ENCODE measurements at regions not wholly inside any gene's neighbourhood (a gene's known extent, or its start where the extent isn't known, plus 50 kb on each side); places are given as distances from the start of the nearest gene placed in this dataset.

DNA sequence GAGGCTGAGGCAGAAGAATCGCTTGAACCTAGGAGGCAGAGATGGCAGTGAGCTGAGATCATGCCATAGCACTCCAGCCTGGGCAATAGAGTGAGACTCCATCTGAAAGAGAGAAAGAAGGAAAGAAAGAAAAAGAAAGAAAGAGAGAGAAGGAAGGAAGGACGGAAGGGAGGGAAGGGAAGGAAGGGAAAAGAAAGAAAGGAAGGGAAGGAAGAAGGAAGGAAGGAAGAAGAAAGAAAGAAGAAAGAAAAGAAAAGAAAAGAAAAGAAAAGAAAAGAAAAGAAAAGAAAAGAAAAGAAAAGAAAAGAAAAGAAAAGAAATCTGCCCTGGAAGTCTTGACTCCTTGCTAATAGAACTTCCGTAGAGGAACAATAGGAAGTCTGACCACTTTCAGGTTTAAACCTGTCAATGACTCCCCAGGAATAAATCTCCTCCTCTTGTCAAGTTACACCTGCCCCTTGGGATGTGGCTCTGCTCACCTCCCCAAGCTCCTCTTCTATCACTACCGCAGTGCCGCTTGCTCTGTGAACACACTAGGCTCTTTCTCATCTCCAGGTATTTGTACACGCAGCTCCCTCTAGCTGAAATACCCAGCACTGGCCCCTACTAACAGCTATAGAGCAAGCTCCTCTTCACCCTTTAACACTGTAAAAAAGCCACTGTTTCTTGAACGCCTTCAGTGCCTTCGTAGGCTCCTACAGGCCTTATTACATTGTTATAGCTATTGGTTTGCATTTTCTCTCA lies 773.1 kb upstream of the TBX3 start:
- TF ChIP-seq JUND (IDR thresholded peaks at IDR 0.05; ENCODE audit: low read depth) = no peak
- peak in 1 of 2 experiments; percentile 62 for DNase-seq (ENCODE audit: low read depth in 1 of 2, low spot score in 1 of 2)
- in situ Hi-C loops (cut with HindIII; ENCODE audit: low pct_unique_long_range_greater_than_20kb, low sequenced_read_pairs) = no loop called here

DNA sequence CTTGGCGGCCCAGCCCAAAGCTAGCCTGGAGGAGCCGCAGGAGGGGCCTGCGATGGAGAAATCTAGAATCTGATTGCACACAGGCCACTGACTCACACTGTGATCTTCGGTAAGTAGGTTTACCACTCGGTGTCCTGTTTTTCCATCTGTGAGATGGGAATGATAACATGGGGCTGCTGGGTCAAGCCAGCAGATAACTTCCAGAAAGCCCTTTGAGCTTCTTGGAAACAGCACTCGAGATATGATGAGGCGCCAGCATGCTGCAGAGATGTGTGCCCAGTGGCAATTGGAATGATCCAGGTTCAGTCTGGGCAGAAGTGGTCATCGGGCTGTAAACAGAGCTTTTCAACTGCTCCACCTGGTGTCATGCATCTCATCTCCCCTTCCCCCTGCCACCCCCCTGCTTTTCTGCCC lies 771.3 kb upstream of the TBX3 start:
- in situ Hi-C loops (cut with HindIII; ENCODE audit: low pct_unique_long_range_greater_than_20kb, low sequenced_read_pairs) = no loop called here
- TF ChIP-seq JUND (IDR thresholded peaks at IDR 0.05; ENCODE audit: low read depth) = no peak
- no peak for DNase-seq (ENCODE audit: low read depth in 1 of 2, low spot score in 1 of 2)

- in situ Hi-C loops (cut with HindIII; ENCODE audit: low pct_unique_long_range_greater_than_20kb, low sequenced_read_pairs) = no loop called here
- no peak for TF ChIP-seq JUND (IDR thresholded peaks at IDR 0.05; ENCODE audit: low read depth)
- DNase-seq (ENCODE audit: low read depth in 1 of 2, low spot score in 1 of 2) = no peak
These were observed 768.8 kb upstream of the TBX3 start for GRCh38 chr12:115452751-115453281.

- TF ChIP-seq JUND (IDR thresholded peaks at IDR 0.05; ENCODE audit: low read depth) = no peak
- peak in 1 of 2 experiments; percentile 29 for DNase-seq (ENCODE audit: low read depth in 1 of 2, low spot score in 1 of 2)
- in situ Hi-C loops (cut with HindIII; ENCODE audit: low pct_unique_long_range_greater_than_20kb, low sequenced_read_pairs) = no loop called here
These were observed 768.1 kb upstream of the TBX3 start for GRCh38 chr12:115451780-115452736.

GRCh38 chr12:115451151-115451779 lies 767.3 kb upstream of the TBX3 start:
- no peak for TF ChIP-seq JUND (IDR thresholded peaks at IDR 0.05; ENCODE audit: low read depth)
- DNase-seq (ENCODE audit: low read depth in 1 of 2, low spot score in 1 of 2) = no peak
- in situ Hi-C loops (cut with HindIII; ENCODE audit: low pct_unique_long_range_greater_than_20kb, low sequenced_read_pairs) = no loop called here

DNA sequence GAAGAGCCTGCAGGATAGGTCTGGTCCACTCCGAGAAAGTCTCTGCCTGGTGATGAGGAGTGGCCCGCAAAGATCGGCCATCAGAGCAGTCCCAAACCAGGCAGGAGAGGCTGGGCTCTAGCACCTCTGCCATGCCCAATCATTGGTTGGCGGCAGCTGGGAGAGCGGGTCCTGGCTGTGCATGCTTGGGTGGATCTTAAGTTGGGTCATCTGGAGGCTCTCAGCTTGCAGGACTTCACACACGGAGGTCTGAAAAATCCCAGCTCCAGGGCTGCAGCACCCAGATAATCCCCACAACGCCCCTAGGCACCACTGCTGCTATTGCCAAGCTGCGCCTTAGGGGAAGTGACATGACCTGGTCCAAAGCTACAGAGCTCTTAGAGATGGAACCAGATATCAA lies 766.7 kb upstream of the TBX3 start:
- no peak for DNase-seq (ENCODE audit: low read depth in 1 of 2, low spot score in 1 of 2)
- in situ Hi-C loops (cut with HindIII; ENCODE audit: low pct_unique_long_range_greater_than_20kb, low sequenced_read_pairs) = no loop called here

GRCh38 chr12:115450017-115450416 lies 766.0 kb upstream of the TBX3 start:
- TF ChIP-seq JUND (IDR thresholded peaks at IDR 0.05; ENCODE audit: low read depth) = no peak
- in situ Hi-C loops (cut with HindIII; ENCODE audit: low pct_unique_long_range_greater_than_20kb, low sequenced_read_pairs) = no loop called here
- no peak for DNase-seq (ENCODE audit: low read depth in 1 of 2, low spot score in 1 of 2)

More for the DNA sequence above, 766.7 kb upstream of the TBX3 start:
- TF ChIP-seq JUND (IDR thresholded peaks at IDR 0.05; ENCODE audit: low read depth) = no peak

- no peak for TF ChIP-seq JUND (IDR thresholded peaks at IDR 0.05; ENCODE audit: low read depth)
- no peak for DNase-seq (ENCODE audit: low read depth in 1 of 2, low spot score in 1 of 2)
- in situ Hi-C loops (cut with HindIII; ENCODE audit: low pct_unique_long_range_greater_than_20kb, low sequenced_read_pairs) = no loop called here
These were observed 765.6 kb upstream of the TBX3 start for GRCh38 chr12:115449526-115449925.

DNA sequence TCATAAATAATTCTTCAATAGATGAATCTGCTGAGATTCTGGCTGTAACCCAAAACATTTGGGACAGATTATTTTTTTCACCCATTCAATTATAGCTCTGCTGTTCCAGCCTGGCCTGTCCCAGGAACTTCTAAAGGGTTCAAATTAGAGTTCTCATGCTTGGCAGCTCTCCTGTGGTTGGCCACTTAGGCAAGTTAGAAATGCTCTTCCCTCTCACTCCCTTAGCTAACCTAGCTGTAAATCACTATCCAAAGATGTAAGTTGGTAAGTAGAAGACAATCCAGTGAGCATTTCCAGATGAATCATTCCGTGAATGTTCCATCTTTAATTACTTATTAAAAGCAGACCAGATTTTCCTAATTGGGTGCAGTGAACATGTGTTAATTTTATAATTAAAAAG lies 760.4 kb upstream of the TBX3 start:
- TF ChIP-seq JUND (IDR thresholded peaks at IDR 0.05; ENCODE audit: low read depth) = no peak
- in situ Hi-C loops (cut with HindIII; ENCODE audit: low pct_unique_long_range_greater_than_20kb, low sequenced_read_pairs) = no loop called here
- no peak for DNase-seq (ENCODE audit: low read depth in 1 of 2, low spot score in 1 of 2)

DNA sequence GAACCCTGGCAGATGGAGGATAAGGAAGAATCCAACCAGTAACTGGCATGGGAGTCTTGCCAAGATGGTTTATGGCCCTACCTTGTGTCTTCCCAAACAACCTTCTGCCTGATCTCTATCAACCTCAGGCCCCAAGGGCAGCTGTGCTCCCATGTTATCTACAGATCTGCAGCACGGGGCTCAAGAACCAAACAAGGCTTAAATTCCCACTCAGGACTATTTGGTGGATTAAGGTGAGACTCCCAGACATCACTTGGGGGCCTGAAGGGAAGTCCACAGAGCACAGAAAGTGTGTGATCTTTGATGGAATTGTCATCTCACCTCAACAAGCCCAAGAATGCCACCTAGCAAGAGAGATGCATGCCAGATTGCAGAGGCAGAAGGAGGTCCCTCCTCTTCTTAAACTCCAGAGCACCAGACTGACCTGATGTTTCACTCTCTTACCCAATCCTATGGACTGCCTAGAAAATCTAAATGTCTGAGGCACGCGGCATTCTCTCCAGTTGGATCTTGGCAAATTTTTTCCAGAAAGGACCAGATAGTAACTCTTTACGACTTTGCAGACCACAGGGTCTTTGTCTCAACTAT lies 759.5 kb upstream of the TBX3 start:
- TF ChIP-seq JUND (IDR thresholded peaks at IDR 0.05; ENCODE audit: low read depth) = no peak
- in situ Hi-C loops (cut with HindIII; ENCODE audit: low pct_unique_long_range_greater_than_20kb, low sequenced_read_pairs) = no loop called here
- peak in 1 of 2 experiments; percentile 61 for DNase-seq (ENCODE audit: low read depth in 1 of 2, low spot score in 1 of 2)

GRCh38 chr12:115440438-115440837 lies 756.5 kb upstream of the TBX3 start:
- in situ Hi-C loops (cut with HindIII; ENCODE audit: low pct_unique_long_range_greater_than_20kb, low sequenced_read_pairs) = no loop called here

DNA sequence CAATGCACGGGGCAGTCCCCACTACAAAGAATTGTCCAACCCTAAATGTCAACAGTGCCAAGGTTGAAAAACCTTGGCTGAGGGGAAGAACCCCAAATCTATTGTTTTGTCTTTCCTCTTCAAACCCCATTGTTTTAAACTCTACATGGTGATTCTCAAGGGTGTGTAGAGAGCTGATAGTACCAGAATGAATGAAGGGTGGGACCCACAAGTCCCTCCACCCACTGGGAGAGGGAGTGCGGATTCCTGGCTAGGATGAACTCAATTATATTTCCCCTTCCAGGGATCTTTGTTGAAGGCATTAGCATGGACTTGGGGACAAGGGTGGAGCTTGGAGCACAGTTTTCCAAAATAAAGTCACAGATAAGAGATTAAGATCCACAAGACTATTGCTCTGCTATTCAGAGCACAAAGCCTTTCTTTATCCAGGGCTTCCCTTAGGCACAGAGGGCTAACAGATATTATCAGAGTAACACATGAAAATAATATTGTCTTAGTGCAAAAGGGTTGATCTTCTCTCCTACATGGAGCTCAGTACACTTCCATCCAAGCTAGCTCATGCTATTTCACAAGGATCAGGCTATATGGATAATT lies 755.1 kb upstream of the TBX3 start:
- in situ Hi-C loops (cut with HindIII; ENCODE audit: low pct_unique_long_range_greater_than_20kb, low sequenced_read_pairs) = no loop called here
- no peak for DNase-seq (ENCODE audit: low read depth in 1 of 2, low spot score in 1 of 2)
- no peak for TF ChIP-seq JUND (IDR thresholded peaks at IDR 0.05; ENCODE audit: low read depth)

More at GRCh38 chr12:115440438-115440837, 756.5 kb upstream of the TBX3 start:
- DNase-seq (ENCODE audit: low read depth in 1 of 2, low spot score in 1 of 2) = no peak
- no peak for TF ChIP-seq JUND (IDR thresholded peaks at IDR 0.05; ENCODE audit: low read depth)
